Panc1 (cell line): ENCODE measurements at regions not wholly inside any gene's neighbourhood (a gene's known extent, or its start where the extent isn't known, plus 50 kb on each side); places are given as distances from the start of the nearest gene placed in this dataset.

Experiments
- ATAC-seq: fragments of 200-7000 bp; cut with Tn5 transposase; 2 replicates; pipeline ENCODE4 v1.9.1; 2020; ENCODE audit warnings: mild to moderate bottlenecking, moderate library complexity
- BruUV-seq: library from RNA; stranded (reverse); fragments of 400-500 nt; replicated peaks from 2 replicates; lab custom pipeline; 2021; lab: Mats Ljungman, UMichigan
- CTCF ChIA-PET: fragments of 300-600 bp; sonication (Branson Sonifier 250); formaldehyde crosslinking; loops from one replicate; lab custom pipeline; 2022; ENCODE audit warnings: antibody characterized with exemption; lab: Charles Lee
- POLR2A ChIA-PET: fragments of 300-600 bp; sonication (Branson Sonifier 250); formaldehyde crosslinking; loops from one replicate; lab custom pipeline; 2022; ENCODE audit warnings: antibody characterized with exemption; lab: Charles Lee
- DNase-seq: peaks from one replicate; pipeline ENCODE4 v3.0.0-alpha.2; 2010; ENCODE audit warnings: low read depth, low spot score
- H3K27ac ChIP-seq: 2 replicates; pipeline ENCODE4 v1.5.1; 2011; ENCODE audit warnings: mild to moderate bottlenecking, low read length, inconsistent platforms
- H3K27me3 ChIP-seq: fragments of 200-500 bp; sonication (Bioruptor generic); 2 replicates; pipeline ENCODE4 v1.6.0; 2014; ENCODE audit warnings: low read length, inconsistent platforms; ENCODE audit not compliant: control insufficient read depth, insufficient read depth
- H3K36me3 ChIP-seq: fragments of 200-500 bp; sonication (Bioruptor generic); 2 replicates; pipeline ENCODE4 v1.5.1; 2014; ENCODE audit warnings: inconsistent platforms, mild to moderate bottlenecking, low read length, moderate library complexity; ENCODE audit not compliant: control insufficient read depth, insufficient read depth
- H3K4me1 ChIP-seq: 2 replicates; pipeline ENCODE4 v1.5.1; 2011; ENCODE audit warnings: inconsistent platforms, mild to moderate bottlenecking, low read length, moderate library complexity; ENCODE audit not compliant: control insufficient read depth, insufficient read depth
- H3K4me3 ChIP-seq, 2 experiments: 2 replicates each; pipeline ENCODE4 v1.5.1; 2011 to 2012; ENCODE audit warnings: low read depth in 2 of 2, low read length in 2 of 2, mild to moderate bottlenecking in 2 of 2, inconsistent platforms in 1 of 2, moderate library complexity in 1 of 2
- H3K9me3 ChIP-seq: fragments of 200-500 bp; sonication (Bioruptor generic); 2 replicates; pipeline ENCODE4 v1.5.1; 2014; ENCODE audit warnings: low read depth, mild to moderate bottlenecking, inconsistent platforms, low read length, moderate library complexity; ENCODE audit not compliant: control insufficient read depth, insufficient read depth
- POLR2AphosphoS5 ChIP-seq: IDR thresholded peaks from 2 replicates; pipeline ENCODE4 v1.6.1; 2012; ENCODE audit warnings: mild to moderate bottlenecking, low read depth, low read length, moderate library complexity
- REST ChIP-seq, 2 experiments: IDR thresholded peaks; 2 replicates each; pipeline ENCODE4 v1.6.1; 2011 to 2012; ENCODE audit warnings: low read depth in 2 of 2, control low read depth in 1 of 2, low read length in 1 of 2, mild to moderate bottlenecking in 1 of 2, moderate library complexity in 1 of 2; ENCODE audit not compliant: insufficient read depth in 1 of 2
- SIN3A ChIP-seq: IDR thresholded peaks from 2 replicates; pipeline ENCODE4 v1.6.1; 2012; ENCODE audit warnings: low read depth, mild to moderate bottlenecking, low read length, moderate library complexity, borderline replicate concordance; ENCODE audit not compliant: insufficient read depth
- TCF7L2 ChIP-seq: IDR thresholded peaks from 2 replicates; pipeline ENCODE4 v1.6.1; 2011; ENCODE audit warnings: mild to moderate bottlenecking, low read depth, low read length, inconsistent platforms
- in situ Hi-C: cut with HindIII; loops from 2 replicates; pipeline ENCODE4 v1.10.0; 2016; ENCODE audit warnings: low sequenced_read_pairs, low pct_unique_long_range_greater_than_20kb
- intact Hi-C: fragments of 100-400 bp; cut with micrococcal nuclease; formaldehyde crosslinking; loops from one replicate; pipeline ENCODE4 v1.10.0; 2022; ENCODE audit not compliant: unreplicated experiment
- TF ChIP-seq, protein P1 (sequence below): fragments of 450-650 bp; IDR thresholded peaks from 2 replicates; pipeline ENCODE4 v1.5.1; 2017; ENCODE audit warnings: mild to moderate bottlenecking

DNA sequence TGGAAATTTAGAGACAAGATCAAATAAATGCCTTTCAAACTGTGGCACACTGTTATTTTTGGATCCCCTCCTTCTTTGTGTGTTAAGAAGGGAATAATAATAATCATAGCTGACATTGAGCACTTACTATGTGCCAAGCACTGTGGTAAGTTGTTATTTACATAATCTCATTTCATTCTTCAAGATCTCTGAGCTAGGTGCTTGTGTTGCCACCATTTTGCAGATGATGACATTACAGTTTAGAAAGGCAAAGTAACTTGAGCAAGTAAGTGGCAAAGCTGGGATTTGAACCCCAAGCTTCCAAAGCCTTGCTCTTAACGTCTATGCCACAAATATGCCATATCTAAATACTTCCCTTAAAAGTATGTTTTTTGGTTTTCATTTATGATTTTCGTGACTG lies 121.8 kb upstream of the TMEM161B start:
- Histone ChIP-seq H3K4me1 (no peaks in the 10 kb centered on the region), H3K27ac (no peak overlapping the region), H3K4me3 (no peak overlapping the region), H3K27me3 (no peaks in the 10 kb centered on the region), H3K9me3 (no peaks in the 10 kb centered on the region), H3K36me3 (no peaks in the 10 kb centered on the region)
- TF ChIP-seq REST (IDR thresholded peaks at IDR 0.05; ENCODE audit: insufficient read depth in 1 of 2, low read depth in 2 of 2, low read length in 1 of 2) (no peak), TCF7L2 (no peak), POLR2AphosphoS5 (no peak), SIN3A (no peak)
- TF ChIP-seq, protein P1, sequence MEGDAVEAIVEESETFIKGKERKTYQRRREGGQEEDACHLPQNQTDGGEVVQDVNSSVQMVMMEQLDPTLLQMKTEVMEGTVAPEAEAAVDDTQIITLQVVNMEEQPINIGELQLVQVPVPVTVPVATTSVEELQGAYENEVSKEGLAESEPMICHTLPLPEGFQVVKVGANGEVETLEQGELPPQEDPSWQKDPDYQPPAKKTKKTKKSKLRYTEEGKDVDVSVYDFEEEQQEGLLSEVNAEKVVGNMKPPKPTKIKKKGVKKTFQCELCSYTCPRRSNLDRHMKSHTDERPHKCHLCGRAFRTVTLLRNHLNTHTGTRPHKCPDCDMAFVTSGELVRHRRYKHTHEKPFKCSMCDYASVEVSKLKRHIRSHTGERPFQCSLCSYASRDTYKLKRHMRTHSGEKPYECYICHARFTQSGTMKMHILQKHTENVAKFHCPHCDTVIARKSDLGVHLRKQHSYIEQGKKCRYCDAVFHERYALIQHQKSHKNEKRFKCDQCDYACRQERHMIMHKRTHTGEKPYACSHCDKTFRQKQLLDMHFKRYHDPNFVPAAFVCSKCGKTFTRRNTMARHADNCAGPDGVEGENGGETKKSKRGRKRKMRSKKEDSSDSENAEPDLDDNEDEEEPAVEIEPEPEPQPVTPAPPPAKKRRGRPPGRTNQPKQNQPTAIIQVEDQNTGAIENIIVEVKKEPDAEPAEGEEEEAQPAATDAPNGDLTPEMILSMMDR, result no peak
- intact Hi-C loops (no loop called here), in situ Hi-C loops (no loop called here)
- BruUV-seq, result no TSS peak
- DNase-seq (no peak), ATAC-seq (no peak)
- ChIA-PET CTCF (no interaction called here), POLR2A (no interaction called here)

- ATAC-seq, result no peak
- TF ChIP-seq, protein P1, result no peak
- no peak for TF ChIP-seq REST (IDR thresholded peaks at IDR 0.05; ENCODE audit: insufficient read depth in 1 of 2, low read depth in 2 of 2, low read length in 1 of 2)
- TF ChIP-seq TCF7L2, result no peak
- TF ChIP-seq POLR2AphosphoS5, result no peak
- TF ChIP-seq SIN3A, result no peak
- POLR2A ChIA-PET, result no interaction called here
- in situ Hi-C loops, result no loop called here
- Histone ChIP-seq H3K36me3 (no peaks in the 10 kb centered on the region), H3K27ac (no peak overlapping the region), H3K4me3 (no peak overlapping the region), H3K27me3 (no peaks in the 10 kb centered on the region), H3K9me3 (no peaks in the 10 kb centered on the region), H3K4me1 (no peaks in the 10 kb centered on the region)
- BruUV-seq, result no TSS peak
- DNase-seq, result no peak
- intact Hi-C loops, result no loop called here
- CTCF ChIA-PET, result no interaction called here
Measured at GRCh38 chr5:88390096-88390441, 121.4 kb upstream of the TMEM161B start.
